ENCODE measurements at regions not wholly inside any gene's neighbourhood (a gene's known extent, or its start where the extent isn't known, plus 50 kb on each side); places are given as distances from the start of the nearest gene placed in this dataset.

GRCh38 chr2:3034856-3035255 lies 342.8 kb downstream of the EIPR1 start:
- no peak for TF ChIP-seq SIN3A (conservative IDR thresholded peaks at IDR 0.05 in 1 of 2, IDR thresholded peaks at IDR 0.05 in 1 of 2; ENCODE audit: low read depth in 1 of 2, low read length in 2 of 2)
- TF ChIP-seq, protein P1, sequence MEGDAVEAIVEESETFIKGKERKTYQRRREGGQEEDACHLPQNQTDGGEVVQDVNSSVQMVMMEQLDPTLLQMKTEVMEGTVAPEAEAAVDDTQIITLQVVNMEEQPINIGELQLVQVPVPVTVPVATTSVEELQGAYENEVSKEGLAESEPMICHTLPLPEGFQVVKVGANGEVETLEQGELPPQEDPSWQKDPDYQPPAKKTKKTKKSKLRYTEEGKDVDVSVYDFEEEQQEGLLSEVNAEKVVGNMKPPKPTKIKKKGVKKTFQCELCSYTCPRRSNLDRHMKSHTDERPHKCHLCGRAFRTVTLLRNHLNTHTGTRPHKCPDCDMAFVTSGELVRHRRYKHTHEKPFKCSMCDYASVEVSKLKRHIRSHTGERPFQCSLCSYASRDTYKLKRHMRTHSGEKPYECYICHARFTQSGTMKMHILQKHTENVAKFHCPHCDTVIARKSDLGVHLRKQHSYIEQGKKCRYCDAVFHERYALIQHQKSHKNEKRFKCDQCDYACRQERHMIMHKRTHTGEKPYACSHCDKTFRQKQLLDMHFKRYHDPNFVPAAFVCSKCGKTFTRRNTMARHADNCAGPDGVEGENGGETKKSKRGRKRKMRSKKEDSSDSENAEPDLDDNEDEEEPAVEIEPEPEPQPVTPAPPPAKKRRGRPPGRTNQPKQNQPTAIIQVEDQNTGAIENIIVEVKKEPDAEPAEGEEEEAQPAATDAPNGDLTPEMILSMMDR (IDR thresholded peaks at IDR 0.05; ENCODE audit: control extremely low read depth in 1 of 3, insufficient read depth in 1 of 3, low read depth in 1 of 3, low read length in 3 of 3), result no peak
- no peak for TF ChIP-seq MAFK (IDR thresholded peaks at IDR 0.05; ENCODE audit: low read depth, low read length)
- TF ChIP-seq, protein P2, sequence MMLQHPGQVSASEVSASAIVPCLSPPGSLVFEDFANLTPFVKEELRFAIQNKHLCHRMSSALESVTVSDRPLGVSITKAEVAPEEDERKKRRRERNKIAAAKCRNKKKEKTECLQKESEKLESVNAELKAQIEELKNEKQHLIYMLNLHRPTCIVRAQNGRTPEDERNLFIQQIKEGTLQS (IDR thresholded peaks at IDR 0.05; ENCODE audit: insufficient read depth, low read depth, low read length), result no peak

Data from H1 (cell line).